ENCODE measurements at regions not wholly inside any gene's neighbourhood (a gene's known extent, or its start where the extent isn't known, plus 50 kb on each side); places are given as distances from the start of the nearest gene placed in this dataset.

DNA sequence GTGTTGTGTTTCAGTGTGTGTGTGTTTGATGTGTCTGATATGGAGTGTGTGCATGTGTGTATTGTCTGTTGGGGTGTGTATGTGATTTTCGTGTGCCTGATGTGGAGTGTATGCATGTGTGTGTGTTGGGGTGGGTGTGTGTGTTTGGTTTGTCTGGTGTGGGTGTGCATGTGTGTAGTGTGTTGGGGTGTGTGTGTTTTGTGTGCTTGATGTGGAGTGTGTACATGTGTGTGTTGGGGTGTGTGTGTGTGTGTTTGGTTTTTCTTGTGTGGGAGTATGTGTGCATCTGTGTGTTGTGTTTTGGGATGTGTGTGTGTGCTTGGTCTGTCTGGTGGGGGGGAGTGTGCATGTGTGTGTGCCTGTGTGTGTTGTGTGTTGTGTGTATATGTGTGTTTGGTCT lies 247.4 kb upstream of the ST6GAL2 start (continued):
- TF ChIP-seq, protein P1, sequence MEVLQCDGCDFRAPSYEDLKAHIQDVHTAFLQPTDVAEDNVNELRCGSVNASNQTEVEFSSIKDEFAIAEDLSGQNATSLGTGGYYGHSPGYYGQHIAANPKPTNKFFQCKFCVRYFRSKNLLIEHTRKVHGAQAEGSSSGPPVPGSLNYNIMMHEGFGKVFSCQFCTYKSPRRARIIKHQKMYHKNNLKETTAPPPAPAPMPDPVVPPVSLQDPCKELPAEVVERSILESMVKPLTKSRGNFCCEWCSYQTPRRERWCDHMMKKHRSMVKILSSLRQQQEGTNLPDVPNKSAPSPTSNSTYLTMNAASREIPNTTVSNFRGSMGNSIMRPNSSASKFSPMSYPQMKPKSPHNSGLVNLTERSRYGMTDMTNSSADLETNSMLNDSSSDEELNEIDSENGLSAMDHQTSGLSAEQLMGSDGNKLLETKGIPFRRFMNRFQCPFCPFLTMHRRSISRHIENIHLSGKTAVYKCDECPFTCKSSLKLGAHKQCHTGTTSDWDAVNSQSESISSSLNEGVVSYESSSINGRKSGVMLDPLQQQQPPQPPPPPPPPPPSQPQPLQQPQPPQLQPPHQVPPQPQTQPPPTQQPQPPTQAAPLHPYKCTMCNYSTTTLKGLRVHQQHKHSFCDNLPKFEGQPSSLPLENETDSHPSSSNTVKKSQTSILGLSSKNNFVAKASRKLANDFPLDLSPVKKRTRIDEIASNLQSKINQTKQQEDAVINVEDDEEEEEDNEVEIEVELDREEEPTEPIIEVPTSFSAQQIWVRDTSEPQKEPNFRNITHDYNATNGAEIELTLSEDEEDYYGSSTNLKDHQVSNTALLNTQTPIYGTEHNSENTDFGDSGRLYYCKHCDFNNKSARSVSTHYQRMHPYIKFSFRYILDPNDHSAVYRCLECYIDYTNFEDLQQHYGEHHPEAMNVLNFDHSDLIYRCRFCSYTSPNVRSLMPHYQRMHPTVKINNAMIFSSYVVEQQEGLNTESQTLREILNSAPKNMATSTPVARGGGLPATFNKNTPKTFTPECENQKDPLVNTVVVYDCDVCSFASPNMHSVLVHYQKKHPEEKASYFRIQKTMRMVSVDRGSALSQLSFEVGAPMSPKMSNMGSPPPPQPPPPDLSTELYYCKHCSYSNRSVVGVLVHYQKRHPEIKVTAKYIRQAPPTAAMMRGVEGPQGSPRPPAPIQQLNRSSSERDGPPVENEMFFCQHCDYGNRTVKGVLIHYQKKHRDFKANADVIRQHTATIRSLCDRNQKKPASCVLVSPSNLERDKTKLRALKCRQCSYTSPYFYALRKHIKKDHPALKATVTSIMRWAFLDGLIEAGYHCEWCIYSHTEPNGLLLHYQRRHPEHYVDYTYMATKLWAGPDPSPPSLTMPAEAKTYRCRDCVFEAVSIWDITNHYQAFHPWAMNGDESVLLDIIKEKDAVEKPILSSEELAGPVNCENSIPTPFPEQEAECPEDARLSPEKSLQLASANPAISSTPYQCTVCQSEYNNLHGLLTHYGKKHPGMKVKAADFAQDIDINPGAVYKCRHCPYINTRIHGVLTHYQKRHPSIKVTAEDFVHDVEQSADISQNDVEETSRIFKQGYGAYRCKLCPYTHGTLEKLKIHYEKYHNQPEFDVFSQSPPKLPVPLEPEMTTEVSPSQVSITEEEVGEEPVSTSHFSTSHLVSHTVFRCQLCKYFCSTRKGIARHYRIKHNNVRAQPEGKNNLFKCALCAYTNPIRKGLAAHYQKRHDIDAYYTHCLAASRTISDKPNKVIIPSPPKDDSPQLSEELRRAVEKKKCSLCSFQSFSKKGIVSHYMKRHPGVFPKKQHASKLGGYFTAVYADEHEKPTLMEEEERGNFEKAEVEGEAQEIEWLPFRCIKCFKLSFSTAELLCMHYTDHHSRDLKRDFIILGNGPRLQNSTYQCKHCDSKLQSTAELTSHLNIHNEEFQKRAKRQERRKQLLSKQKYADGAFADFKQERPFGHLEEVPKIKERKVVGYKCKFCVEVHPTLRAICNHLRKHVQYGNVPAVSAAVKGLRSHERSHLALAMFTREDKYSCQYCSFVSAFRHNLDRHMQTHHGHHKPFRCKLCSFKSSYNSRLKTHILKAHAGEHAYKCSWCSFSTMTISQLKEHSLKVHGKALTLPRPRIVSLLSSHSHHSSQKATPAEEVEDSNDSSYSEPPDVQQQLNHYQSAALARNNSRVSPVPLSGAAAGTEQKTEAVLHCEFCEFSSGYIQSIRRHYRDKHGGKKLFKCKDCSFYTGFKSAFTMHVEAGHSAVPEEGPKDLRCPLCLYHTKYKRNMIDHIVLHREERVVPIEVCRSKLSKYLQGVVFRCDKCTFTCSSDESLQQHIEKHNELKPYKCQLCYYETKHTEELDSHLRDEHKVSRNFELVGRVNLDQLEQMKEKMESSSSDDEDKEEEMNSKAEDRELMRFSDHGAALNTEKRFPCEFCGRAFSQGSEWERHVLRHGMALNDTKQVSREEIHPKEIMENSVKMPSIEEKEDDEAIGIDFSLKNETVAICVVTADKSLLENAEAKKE (CRISPR knock-in tag; IDR thresholded peaks at IDR 0.05), result no peak
- TF ChIP-seq, protein P2, sequence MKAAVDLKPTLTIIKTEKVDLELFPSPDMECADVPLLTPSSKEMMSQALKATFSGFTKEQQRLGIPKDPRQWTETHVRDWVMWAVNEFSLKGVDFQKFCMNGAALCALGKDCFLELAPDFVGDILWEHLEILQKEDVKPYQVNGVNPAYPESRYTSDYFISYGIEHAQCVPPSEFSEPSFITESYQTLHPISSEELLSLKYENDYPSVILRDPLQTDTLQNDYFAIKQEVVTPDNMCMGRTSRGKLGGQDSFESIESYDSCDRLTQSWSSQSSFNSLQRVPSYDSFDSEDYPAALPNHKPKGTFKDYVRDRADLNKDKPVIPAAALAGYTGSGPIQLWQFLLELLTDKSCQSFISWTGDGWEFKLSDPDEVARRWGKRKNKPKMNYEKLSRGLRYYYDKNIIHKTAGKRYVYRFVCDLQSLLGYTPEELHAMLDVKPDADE (IDR thresholded peaks at IDR 0.05), result no peak
- TF ChIP-seq CREB1 (CRISPR knock-in tag; IDR thresholded peaks at IDR 0.05; ENCODE audit: low read depth) (no peak), EZH2phosphoT487 (IDR thresholded peaks at IDR 0.05; ENCODE audit: unreplicated experiment) (no peak)

DNA sequence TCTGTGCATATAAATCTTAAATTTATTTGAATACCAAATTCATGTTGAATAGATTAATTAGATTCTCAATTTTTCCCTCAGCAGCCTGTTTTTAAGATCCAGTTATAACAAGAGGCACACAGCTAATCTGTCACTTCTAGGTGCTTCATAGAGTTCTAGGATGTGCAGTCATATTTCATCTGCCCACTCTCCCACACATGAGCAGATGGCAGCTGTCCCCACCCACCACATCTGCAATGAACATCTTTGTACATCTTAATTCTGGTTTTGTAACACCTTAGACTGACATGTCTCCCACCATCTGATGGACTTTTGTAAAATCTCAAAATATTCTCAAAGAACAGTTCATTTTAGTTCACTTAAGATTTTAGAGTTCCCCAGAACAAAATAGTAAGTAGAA lies 250.8 kb upstream of the ST6GAL2 start:
- Histone ChIP-seq H2AFZ (no peak overlapping the region), H3K27me3 (ENCODE audit: insufficient read depth) (no peaks in the 10 kb centered on the region), H4K20me1 (replicated peaks; ENCODE audit: insufficient read depth) (no peaks in the 10 kb centered on the region), H3F3A (replicated peaks; ENCODE audit: low read depth) (no peaks in the 10 kb centered on the region), H3K79me2 (replicated peaks; ENCODE audit: insufficient read depth) (no peaks in the 10 kb centered on the region), H3K27ac (ENCODE audit: low read depth) (no peak overlapping the region), H3K4me3 (no peak overlapping the region), H3K36me3 (ENCODE audit: insufficient read depth) (no peaks in the 10 kb centered on the region), H3K4me1 (ENCODE audit: insufficient read depth) (no peaks in the 10 kb centered on the region), H3K9me2 (ENCODE audit: insufficient read depth) (no peaks in the 10 kb centered on the region), H3K4me2 (no peak overlapping the region)
- Mint-ChIP-seq H3K4me3 (no peak overlapping the region), H3K27ac (no peak overlapping the region), H3K27me3 (ENCODE audit: insufficient read depth, low read depth, poor library complexity) (no peaks in the 10 kb centered on the region), H3K36me3 (ENCODE audit: low read depth) (no peaks in the 10 kb centered on the region), H3K4me1 (no peaks in the 10 kb centered on the region), H3K9me3 (peaks cover 4% of the 10 kb centered on the region; the same call in 2 of the 3 replicates)
- no peak for ATAC-seq
- DNase-seq (ENCODE audit: low spot score), result no peak
- no peak for TF ChIP-seq STAT1 (IDR thresholded peaks at IDR 0.05; ENCODE audit: unreplicated experiment)
- TF ChIP-seq EZH2 (IDR thresholded peaks at IDR 0.05; ENCODE audit: low read depth, unreplicated experiment), result no peak
- no peak for TF ChIP-seq CREB1 (CRISPR knock-in tag; IDR thresholded peaks at IDR 0.05; ENCODE audit: low read depth)
- no peak for TF ChIP-seq ZNF331 (CRISPR knock-in tag; IDR thresholded peaks at IDR 0.05; ENCODE audit: low read depth)
- TF ChIP-seq EZH2phosphoT487 (IDR thresholded peaks at IDR 0.05; ENCODE audit: unreplicated experiment), result no peak
- TF ChIP-seq POLR2AphosphoS5 (IDR thresholded peaks at IDR 0.05; ENCODE audit: low read depth), result no peak
- TF ChIP-seq, protein P1 (CRISPR knock-in tag; IDR thresholded peaks at IDR 0.05), result no peak
- no peak for TF ChIP-seq JUNB (IDR thresholded peaks at IDR 0.05; ENCODE audit: unreplicated experiment)
- TF ChIP-seq ZNF114 (CRISPR knock-in tag; IDR thresholded peaks at IDR 0.05), result no peak
